Renal pelvis (tissue), 1 donor: ENCODE measurements at regions not wholly inside any gene's neighbourhood (a gene's known extent, or its start where the extent isn't known, plus 50 kb on each side); places are given as distances from the start of the nearest gene placed in this dataset.

Experiments
- DNase-seq: peaks from one replicate; pipeline ENCODE4 v3.0.0-alpha.2; 2013

DNA sequence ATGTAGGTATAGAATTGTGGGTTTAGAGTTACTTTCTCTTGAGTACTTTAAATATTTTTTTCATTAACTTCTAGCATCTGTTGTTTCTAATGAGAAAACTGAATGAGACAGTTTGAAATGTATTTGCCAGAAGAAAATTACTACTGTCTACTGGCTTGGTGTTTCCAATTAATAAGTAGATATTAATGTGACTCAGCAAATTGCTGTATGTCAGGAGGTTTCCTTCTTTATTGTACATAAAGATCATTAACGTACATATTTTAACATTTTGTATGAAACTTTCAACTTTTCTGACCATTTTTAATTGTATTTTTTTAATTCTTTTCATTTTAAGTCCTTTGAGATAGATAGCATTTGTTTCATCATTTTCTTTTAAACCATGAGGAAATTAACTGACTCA, 135.1 kb upstream of the SLC22A23 start:
- DNase-seq = no peak

DNA sequence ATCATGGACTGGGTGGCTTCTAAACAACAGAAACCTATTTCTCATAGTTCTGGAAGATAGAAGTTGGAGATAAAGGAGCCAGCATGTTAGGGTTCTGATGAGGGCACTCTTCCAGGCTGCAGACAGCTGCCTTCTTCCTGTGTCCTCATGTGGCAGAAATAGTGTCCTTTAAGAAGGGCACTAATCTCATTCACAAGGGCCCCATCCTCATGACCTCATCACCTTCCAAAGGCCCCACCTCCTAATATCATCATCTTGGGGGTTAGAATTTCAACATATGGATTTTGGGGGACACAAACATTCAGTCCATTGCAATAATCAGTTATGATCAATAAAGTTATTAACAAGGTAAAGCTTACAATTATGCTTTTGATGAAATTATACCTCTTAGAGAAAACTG, 130.8 kb upstream of the SLC22A23 start:
- no peak for DNase-seq

DNA sequence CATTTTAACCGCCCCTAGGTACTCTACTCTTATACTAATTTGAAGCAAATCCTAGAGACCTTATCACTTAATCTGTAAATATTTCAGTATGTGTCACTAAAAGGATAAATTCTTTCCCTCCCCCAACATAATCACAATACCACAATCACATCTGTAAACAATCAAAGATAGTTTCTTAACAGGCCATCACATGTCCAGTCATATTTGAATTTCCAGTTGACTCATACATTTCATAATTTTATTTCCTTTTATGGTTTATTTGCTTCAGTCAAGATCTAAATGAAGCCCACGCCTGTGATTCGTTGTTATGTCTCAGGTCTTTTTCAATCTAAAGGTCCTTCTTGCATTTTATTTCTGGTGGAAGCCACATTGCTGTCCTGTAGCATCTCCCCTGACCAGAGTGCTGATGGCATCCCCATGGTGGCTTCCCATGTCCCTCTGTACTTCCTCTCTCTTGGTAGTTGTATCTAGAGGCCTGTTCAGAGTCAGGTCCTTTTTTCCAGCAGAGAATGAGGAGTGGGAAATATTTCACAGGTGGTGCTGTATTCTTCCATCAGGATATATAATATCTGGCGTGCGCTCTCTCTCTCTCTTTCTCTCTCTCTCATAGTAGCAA, 128.6 kb upstream of the SLC22A23 start:
- DNase-seq = no peak

DNA sequence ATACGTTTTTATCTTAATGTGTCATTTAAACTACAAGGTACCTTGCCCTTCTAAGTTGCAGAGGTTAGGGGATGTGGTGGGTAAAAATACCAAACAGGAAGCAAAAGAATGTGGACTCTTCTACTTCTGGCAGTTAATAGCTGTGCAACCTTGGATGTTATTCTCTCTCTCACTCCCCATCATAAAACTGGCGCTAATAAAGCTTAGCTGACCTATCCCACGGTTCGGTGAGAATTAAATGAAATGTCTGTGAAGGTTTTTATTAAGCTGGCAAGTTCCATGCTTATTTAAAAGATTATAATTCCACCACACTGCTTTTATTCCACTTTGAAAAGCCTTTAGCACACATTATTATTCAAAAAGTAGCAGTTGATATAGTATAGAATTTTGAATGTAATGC, 127.8 kb upstream of the SLC22A23 start:
- no peak for DNase-seq

DNA sequence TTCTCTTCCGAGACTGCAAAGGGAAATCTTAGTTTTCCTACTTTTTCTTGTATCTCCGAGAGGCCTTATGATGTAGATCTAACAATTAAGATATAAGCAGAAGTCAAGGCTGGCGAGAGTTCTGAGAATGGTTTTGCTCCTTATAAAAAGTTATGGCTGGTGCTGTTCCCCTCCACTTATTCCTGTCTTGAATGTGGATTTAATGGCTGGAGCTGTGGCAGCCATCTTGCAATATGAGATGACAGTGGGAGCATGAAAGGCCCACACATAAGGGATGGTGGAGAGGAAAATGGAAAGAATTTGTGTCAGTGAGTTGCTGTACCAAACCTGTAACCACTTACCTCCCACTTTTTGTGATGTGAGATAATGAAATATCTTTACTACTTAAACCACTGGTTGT, 124.6 kb upstream of the SLC22A23 start:
- DNase-seq = no peak

DNA sequence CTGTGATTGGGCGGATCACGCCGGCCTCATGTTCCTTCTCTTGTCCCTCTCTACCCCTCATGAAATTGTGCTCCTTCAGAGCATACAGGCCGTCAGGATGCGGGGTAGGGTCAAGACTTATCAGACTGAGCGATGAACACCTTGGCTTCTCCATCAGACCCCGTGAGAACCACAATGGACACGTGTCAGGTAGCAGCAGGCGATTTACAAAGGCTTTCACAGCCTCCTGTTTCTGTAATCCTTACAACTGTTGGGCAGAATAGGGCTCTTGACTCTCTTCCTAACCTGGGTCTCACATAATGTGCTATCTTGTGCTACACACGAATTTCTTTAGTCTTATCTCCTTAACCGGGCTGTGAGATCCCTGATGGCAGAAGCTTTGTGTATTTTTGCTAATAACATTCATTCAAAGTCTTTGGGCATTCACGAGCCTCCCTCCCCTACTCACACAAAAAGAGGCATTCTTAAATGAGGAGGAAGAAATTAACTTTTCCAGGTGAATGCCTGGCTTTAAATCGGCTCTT, 122.9 kb upstream of the SLC22A23 start:
- no peak for DNase-seq

DNA sequence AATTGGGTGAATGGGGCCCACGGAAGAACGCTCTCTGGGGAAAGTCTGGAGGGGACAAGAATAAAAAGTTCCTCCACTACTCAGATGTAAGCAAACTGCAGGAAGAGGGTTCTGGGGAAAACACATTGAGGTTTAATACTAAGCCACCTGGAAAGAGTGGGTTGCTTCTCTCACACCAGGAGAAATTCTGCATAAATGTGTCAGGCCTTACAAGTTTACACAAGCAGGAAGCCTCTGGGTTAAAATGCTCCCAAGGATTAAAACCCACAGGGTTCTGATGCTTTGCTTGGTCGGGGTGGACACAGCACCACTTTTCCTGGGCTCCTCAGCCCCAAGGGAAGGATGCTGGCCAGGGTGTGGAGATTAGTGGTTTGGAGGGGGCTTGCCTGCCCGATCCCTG, 122.1 kb upstream of the SLC22A23 start:
- no peak for DNase-seq

DNA sequence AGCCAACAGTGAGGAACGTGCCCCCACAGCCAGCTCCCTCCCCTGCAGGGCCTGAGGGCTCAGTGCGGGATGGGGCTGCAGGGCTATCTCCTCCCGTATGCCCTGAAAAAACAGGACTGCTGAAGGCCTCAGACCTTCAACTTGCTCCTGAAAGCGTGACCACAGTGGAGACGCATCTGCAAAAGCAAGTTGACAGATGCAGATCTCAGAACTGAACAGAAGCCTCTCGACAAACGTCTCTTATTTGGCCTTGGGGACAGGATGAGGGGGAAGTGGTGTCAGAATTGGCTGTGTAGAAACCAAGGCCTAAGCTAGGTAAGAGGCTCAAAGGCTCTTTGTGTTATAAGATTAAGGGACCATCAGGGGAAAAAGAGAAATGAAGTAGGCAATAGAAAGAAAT, 120.7 kb upstream of the SLC22A23 start:
- no peak for DNase-seq

DNA sequence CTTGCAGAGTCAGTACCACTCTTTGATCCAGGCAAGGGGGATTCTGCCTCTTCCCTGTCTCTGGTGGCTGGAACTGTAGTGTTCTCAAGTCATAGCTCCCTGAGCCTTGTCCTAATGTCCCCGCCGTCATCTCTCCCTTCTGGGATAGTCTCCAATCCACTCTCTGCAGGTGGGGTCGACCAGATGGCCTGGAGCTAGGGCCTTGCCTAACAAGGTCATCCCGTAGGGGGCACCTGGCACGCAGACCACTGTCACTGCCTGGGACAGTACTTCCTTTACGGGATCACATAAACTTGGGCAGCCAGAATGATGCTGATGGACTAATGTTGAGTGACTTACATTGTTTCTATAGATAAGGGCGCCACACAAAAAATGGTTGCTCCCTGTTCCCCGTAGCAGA, 118.9 kb upstream of the SLC22A23 start:
- DNase-seq = no peak

DNA sequence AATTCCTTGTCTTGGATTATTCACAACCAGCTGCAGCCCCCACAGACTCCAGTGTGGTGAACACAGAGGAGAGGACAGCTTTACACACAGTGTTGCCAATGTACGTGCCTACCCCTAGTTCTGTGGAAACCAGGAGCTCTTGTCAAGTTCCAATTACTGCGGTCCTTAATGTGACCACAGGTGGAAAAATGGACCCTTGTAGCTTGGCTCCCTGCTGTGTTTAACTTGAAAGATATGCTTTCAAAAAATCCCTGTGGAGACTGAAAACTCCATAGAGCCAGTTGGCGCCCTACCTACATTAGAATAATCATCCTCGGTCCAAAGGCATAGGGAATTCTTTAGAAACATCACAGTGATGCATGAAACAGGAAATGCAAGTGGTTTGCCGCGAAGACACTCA, 118.3 kb upstream of the SLC22A23 start:
- DNase-seq = no peak

DNA sequence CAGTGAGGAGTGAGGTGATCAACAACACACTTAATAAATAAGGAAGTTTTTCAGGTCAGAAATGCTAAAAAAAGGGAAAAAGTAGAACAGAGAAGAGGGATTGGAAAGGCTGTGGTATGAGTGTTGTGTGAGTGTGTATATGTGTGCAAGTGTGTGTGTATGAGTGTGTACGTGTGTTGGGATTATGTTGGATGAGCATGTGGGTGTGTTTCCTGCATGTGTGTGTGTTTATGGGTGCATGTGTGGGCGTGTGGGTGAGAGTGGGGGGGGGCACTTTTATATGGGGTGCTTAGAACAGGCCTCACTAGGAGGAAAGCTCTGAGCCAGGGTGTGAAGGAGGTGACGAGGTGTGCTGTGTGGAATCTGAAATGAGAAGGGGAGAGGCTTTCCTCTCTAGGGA, 116.8 kb upstream of the SLC22A23 start:
- DNase-seq = no peak

DNA sequence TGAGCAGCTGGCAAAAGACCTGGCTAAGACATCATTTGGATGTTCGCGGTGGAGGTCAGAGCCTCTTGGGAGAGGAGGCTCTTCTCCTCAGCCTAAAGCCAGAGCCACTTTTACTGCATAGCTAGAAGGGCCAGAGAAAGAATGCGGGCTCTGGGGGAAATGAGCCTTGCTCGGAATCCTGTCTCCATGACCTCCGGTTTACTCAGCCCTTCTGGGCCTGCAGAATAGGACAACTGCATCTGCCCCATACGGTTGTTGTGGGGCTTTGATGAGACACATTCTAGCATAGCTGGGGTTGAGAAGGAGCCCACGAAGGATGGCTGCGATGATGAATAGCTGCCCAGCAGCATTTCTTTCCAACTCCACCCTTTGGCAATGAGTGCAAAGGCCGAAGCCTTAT, 115.0 kb upstream of the SLC22A23 start:
- DNase-seq = no peak

DNA sequence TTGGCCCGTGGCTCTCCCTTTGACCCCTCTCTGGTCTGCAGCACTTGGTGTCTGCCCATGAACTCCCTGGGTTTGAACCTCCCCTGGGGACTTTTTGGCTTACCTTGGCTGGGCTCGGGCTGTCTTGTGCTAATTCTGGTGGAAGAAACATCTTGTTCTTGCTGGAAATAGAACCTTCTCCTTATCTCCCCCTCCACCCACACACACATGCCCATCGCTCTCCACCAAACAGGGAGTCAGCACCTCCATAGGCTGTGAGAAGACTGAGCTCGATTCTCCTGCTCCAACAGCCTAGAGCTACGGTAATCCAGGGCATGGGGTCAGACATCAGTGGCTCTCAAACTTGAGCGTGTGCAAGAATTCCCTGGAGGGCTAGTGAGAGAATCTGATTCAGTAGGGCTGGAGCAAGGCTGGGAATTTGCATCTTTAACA, 114.4 kb upstream of the SLC22A23 start:
- DNase-seq = no peak

DNA sequence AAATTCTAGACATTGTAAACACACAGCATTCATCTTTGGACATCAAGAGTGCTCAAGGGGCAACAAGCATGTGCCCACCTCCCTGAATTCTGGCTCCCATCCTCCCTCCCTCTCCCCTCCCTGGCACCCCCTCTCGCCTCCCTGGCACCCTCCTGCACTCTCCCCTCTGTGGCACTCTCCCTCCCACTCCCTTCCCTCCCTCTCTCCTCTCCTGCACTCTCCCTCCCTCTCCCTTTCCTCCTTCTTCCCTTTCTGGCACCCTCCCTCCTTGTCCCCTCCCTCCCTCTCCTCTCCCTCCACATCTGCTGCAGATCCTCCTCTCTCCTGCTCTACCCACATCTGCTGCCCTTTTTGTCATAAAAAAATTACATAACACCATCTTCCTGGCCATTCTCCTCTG, 113.0 kb upstream of the SLC22A23 start:
- DNase-seq = no peak

DNA sequence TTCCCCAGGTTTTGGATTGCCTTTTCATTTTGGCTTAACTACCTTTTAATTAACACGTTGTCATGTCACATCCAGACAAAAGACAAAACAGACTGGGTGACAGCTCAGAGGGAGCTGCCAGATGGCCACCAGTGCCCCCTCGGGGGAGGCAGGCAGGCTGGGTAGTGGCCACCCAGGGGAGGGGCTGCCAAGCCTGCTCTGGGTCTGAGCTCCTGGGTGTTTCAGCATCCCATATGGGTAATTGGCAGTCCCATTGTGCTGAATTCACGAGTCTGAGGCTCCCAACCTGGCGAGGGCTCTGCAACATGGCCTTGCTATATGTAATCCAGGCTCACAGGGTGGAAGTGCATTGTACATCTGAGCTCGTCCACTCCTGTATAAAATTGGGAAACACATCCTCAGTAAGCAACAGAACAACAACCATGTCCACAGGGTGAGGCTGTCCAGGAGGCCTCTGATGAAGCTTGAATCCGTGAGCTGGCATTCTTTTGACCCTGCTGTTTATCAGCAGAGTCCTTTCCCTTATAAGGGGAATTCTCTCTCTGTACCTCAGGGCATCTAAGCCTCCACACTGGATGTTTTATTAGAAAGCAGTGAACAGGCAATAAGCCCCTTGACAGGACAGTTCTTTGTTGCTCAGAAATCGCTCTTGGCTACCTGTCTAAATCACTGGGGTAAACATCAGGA, 111.7 kb upstream of the SLC22A23 start:
- DNase-seq = no peak

DNA sequence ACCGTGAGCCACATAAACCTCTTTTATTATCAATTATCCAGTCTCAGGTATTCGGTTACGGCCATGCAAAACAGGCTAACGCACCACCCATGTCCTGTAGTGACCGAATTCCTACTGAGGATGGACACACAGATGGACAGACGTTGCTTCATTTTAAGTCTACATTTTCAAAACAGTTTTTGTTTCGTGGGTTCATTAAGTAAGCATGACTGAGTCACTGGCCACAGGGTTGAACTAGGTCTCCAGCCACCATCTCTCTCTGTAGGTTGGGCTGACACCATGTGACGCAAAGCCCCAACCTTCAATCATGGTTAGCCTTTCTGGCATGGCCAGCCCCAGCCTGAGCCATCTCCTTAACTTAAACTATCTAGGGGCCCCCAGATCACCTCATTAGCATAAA, 110.0 kb upstream of the SLC22A23 start:
- DNase-seq = no peak

DNA sequence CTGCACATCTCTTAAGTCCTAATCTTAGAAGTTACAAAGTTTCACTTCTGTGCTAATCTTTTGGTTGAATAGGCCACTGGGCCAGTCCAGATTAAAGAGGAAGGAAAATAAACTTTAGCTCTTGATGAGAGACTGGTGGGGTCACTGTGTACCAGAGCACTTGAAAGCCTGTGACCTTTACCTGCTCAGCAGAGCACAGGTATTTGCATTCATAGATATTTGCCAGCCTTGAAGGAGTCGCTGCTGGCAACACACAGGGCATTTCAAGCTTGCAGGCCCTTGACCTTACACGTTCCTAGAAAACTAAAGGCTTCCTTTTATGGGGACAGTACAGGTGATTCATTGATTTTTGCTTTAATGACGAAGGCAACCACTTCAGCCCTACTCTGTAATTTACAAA, 108.4 kb upstream of the SLC22A23 start:
- no peak for DNase-seq

DNA sequence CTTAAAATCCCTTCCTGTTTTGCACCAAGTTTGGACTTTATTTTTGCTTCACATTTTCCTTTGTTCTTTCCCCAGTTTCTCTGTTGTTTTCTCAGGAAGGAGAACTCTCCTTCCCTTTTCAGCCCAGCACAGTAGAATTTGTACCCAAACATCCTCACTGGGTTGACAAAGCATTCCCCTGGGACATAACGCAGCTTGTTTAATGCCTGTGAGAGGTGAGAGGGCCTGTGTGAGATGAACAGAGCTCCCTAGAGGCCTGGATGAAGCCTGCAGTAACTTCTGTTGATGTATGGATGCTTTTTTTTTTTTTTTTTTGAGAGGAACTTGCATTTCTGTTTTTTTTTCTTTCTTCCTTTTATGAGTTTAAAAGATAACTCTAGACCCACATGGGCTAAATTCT, 104.9 kb upstream of the SLC22A23 start:
- DNase-seq = peak; percentile 42

DNA sequence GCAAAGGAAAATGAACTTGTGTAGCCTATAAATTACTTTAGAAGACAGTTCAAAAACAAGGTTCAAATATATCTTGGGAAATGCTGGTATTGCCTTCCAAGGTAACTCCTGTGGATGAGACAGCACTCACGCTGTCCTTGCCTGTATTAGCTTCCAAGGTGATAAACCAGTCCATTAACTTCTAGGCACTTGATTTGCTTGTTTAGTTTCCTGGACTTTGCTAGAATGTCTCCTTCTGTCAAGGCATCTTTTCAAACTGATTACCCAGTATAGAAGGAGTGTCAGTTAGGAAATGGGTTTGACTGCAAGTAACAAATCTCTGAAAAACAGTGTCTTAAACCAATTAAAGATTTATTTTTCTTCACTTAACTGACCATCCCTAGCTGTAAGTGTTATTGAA, 103.4 kb upstream of the SLC22A23 start:
- peak; percentile 68 for DNase-seq

DNA sequence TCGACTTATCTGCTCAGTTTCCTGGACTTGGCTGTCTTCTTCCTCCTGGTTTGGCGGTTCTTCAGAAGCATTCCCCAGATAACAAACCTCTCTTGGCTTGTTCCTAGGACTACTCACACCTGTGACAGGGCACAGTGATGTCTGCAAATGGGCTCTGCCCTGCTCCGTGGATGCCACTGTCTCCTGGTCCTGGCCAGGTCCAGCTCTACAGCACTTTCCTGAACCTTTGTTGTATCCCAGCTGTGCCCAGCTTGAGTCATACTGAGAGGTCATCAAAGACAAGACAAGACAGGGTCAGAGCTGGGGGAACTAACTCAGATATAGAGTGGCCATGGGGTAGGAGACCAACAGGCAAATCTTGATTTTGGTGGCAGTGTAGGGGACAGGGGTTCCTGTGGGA, 102.7 kb upstream of the SLC22A23 start:
- DNase-seq = no peak

DNA sequence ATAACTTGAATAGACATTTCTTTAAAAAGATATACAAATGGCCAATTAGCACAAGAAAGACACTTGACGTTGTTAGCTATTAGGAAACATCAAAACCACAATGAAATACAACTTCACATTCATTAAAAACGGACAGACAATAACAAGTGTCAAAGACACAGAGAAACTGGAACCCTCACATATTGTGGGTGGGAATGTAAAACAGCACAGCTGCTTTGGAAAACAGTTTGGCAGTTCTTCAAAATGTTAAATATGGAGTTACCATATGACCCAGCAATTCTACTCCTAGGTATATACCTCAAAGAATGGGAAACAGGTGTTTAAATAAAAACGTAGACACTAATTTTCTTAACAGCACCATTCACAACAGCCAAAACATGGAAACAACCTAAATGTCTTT, 100.5 kb upstream of the SLC22A23 start:
- no peak for DNase-seq

DNA sequence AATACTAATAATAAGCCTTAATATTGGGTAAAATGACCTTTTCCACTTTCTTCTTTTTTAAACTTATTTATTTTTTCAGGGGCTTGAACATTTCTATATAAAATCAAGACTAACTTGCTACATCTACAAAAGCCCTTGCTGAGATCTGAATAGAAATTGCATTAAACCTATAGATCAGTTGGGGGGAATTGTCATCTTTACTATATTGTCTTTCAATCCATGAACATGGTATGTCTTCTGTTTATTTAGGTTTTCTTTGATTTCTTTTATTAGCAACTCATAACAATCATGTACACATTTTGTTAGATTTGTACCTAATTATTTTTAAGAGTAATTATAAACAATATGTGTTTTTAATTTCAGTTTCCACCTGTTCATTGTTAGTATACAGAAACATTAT, 96.4 kb upstream of the SLC22A23 start:
- no peak for DNase-seq

DNA sequence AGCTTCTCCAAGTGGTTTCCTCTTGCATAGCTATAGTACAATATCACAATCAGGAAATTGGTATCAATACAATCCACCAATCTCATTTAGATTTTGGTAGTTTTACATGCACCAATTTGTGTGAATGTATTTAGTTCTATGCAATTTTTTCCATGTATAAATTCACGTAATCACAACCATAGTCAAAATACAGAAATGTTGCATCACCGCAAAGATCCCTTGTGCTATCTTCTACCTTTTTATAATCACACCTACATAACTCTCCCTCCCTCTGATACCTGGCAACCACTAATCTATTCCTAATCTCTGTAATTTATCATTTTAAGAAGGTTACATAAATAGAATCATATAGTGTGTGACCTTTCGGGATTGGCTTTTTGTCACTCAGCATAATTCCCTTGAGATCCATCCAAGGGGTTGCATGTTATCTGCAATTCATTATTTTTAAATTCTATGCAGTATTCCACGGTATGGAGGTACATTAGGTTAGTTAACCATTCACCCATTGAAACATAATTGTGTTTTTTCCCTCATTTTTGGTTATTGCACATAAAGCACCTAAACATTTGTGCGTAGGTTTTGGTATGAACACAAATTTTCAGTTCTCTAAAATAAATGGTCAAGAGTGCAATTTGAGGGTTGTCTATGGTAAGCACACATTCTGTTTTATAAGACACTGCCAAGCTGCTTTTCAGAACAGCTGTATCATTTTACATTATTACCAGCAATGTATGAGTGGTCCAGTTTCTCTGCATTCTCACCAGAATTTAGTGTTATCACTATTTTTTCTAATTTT, 95.1 kb upstream of the SLC22A23 start:
- no peak for DNase-seq
